SHP77 (cell line): ENCODE measurements at regions not wholly inside any gene's neighbourhood (a gene's known extent, or its start where the extent isn't known, plus 50 kb on each side); places are given as distances from the start of the nearest gene placed in this dataset.
A peak's percentile ranks its signal among the peaks of the same experiment; 100 is the strongest.

ENCODE experiments used
- DNase-seq, 2 experiments: peaks; one replicate each; lab custom pipeline; 2025; lab: John Stamatoyannopoulos, UW

DNA sequence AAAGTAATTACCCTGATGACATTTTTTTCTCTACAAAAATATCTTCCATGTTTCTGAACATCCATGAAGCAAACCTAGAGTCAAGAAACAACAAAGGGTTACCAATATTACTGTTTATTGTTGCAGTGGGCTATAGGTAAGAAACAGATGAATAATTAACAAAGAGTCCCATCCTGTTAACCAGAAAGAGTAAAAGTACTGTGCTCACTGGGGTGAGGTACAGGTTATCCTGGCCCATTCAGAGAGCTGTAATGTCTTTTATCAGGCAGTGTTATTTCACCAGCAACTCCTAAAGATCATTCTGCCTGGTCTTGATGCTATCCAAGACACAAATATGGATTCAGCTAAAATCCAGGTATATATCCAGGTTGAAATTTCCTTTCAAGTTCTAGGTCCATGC, 754.9 kb downstream of the SATB2 start:
- DNase-seq, result no peak

DNA sequence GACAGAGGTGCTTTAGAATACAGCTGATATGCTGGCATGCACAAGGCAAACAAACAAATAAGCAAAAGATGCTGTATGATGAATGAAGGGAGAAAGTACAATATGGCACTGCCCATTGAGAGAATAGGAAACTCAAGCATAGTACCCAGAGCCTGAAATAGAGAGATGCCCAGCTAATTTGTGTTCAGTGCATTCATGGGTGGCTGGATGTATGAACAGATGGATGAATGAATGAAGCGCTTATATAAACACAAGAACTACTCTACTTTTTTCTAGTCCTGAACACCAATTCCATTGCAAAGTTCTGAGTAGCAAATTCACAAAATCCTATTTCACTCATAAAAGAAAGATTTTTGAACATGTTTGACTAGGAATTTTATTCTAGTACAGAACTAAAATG, 756.3 kb downstream of the SATB2 start:
- DNase-seq, result no peak

DNA sequence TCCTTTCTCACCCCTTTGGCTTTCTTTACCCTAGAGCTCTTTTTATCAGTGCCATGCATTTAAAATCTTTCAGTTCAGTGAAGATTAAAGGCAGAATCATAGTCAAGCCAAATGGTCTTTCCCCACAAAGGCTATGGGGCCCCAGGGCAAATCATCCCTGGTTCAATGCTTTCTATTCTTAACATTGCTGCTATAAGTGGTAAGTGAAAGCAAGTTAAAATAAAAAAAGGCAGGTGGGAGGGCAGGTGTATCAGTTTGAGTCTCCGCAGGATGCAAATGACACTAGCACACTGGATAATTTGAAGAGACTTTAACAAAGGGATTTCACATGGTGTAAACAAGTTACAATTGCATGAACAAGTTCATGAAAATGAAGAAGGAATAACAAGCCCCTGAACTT, 757.4 kb downstream of the SATB2 start:
- DNase-seq, result no peak

DNA sequence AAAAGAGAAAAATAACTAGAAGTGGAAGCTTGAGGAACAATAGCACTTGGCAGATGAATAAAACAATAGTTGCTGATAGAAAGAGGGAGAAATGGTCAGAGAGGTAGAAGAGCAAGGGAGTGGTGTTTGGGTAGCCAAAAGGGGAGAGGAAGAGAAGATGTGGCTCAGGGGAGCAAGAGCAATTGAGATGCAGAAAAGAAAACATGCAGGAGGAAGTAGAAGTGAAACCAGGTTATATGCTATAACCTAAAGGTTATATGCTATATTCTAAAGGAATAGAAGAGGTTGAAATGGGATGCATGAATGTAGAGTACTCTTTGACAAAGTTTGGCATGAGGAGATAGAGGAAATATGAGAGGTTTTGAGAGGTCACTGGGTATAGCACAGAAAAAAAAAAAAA, 759.5 kb downstream of the SATB2 start:
- no peak for DNase-seq

DNA sequence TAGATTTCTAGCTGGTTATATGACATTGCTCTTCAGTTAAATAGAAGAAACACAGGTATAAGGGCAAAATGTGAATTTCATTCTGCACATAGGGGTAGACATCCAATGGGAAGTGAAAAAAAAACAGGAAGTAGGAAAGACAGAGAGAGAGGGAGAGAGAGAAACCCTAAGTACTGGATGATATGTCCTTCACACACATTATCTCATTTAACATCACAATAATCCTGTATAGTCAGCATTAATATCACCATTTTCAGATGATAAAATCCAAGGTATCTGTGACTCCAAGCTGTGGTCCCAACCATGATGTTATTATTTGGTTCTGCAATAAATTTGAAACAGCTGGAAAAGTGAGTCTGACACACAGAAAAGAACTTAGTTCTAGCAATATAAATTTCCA, 759.9 kb downstream of the SATB2 start:
- no peak for DNase-seq

DNA sequence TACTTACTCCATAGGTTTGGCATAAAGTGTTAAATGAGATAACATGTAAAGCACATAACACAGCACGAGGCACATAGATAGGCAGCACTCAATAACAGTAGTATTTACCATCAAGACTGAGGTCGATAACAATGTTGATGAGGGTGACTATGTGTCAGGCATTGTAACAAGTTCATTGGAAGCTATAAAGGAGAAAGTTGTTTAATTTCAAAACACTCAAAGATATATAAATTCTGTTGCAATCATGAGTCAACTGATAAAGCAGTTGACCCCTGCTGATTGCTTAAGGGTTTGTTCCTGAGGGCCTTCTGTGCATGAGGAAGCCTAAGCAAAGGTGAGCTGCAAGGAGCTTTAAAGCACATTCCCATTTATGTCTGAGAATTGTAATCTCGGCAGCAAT, 760.5 kb downstream of the SATB2 start:
- DNase-seq, result no peak

DNA sequence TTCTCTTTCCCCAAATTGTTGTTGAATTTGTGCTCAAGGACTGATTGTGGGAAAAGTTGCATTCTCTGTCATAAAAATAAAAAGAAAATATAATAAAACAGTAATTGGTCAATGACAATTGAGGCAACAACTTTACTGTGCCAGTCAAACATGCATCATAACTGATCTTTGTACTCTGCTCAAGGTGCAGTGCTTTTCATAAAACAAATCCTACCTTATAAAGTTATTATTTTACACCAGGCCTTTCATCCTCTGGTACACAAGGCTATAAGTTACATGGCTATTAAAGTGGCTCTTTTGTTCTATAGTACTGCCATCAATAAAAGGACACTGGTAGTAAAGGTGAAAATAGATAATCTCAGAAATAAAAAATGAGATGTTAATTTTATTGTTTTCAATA, 761.9 kb downstream of the SATB2 start:
- no peak for DNase-seq

DNA sequence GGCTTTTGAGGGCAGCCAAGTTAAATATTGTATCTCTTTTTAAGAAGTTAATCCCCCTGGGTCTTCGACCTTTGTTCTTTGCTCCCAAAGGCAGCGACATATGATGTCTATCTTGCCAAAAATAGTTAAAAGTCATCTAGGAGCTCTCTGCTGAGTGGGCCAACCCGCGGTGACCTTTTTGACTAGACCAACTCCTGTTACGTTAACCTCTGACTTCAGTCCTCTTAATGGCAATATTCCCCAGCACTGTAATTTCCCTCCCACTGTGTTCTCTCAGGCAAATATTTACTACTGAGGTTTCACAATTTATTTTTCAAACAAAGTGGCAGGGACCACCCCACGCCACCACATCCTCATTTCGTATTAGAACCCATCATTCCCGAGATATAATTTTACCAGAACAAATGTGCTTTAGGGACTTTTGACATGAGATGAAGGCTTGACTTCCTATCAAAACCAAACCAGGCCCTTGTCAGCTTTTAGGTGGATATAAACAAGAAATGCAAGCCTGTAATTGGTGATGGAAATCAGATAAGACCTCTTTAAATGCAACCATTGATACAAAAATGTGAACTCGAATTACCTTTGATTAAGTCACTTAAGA, 764.7 kb downstream of the SATB2 start:
- DNase-seq, result no peak

DNA sequence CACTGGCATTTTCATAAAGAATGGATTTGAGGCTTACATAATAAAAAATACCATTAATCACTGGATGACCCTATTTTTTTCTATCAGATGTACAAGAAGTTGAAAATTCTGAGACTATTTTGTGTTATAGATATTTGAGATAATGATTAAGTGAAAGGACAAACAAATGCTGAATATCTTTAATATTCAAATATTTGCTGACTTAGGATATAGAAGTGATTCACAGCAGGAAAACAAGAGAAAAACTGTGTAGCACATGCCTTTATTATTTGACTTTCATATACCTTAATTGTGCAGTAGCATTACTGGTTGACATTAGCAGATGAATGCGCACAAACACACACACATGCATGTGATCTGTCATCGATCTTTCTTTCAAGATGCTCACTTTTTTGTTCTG, 766.5 kb downstream of the SATB2 start:
- no peak for DNase-seq

DNA sequence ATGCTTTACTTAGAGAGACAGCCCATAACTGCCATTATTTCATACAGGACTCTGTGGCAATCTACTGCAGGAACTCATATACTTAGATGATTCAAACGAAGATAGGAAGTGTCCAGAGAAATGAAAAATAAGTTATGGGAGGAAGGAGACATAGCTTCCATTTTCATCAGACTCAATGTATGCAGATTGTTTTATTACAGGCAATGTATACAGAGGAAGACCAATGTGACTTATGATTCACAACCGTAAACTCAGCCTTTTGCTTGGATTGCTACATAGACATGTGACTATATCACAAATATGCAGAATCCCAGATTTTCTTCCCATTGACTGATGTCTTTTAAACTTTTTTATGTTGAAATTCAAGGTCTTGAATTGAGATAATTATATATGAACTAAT, 793.4 kb downstream of the SATB2 start:
- DNase-seq, result no peak

DNA sequence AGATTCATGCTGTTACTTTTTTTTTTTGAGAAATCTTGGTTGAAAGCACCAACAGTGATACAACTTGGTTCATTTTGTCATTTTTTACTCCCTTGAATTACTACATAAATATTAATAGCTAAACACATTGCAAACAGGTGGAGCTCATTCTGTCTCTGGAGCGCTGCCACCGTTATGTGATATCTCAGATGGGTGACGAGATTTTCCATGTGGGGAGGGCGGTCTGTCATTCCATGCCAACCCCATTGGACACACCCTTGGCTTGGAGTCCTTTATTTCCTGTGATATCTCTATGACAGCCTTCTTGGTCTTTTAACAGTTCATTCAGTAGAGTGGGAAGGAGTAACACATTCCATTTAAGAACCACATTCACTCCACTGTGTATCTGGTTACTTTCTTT, 794.8 kb downstream of the SATB2 start:
- no peak for DNase-seq

DNA sequence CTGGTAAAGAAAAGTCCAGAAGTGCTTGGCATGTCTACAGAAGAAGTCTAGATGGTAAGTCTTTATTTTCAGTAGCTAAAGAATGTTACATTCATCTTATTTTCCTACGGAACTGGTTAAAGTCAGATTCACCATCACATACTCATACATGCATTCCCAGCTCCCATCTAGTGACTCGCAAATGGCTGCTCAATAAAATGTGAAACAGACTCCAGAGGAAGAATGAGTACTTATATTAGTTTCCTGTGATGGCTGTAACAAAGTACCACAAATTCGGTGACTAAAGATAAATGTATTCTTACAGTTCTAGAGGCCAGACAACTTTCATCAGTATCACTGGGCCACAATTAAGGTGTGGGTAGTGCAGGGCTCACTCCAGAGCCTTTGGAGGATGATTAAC, 797.2 kb downstream of the SATB2 start:
- DNase-seq, result no peak

DNA sequence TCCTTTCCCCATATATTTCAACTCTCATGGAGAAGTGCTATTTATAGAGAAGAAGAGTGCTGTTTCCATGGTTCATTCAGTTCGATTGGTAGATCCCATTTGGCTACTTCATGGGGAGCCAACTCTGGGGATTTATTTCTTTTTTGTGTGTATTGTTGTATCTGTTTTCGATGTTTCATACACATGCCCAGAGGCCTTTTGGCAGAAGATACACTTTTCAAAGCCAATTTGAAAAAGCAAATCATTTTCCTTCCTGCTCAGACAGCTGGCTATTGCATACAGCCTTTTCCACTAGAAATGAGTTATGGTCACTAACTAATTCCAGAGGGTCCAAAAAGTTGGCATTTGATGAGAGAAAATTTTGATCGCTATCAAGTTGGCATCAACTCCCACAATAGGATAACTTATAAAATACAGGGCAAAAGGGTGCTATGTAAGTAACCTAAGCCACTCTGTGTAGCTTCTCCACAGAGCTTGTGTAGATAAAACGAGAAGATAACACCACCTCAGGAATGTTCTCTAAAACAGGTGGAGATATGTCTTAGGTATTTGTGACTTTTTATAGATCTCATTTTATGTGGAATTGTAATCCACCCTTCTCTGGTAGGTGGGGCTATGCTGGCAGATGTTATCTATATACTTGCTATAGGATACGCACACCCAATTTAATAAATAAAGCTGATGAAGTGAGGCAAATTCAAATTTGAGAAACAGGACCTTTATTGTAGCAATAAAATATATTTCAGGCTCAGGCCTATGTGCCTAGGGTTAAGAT, 798.5 kb downstream of the SATB2 start:
- no peak for DNase-seq

DNA sequence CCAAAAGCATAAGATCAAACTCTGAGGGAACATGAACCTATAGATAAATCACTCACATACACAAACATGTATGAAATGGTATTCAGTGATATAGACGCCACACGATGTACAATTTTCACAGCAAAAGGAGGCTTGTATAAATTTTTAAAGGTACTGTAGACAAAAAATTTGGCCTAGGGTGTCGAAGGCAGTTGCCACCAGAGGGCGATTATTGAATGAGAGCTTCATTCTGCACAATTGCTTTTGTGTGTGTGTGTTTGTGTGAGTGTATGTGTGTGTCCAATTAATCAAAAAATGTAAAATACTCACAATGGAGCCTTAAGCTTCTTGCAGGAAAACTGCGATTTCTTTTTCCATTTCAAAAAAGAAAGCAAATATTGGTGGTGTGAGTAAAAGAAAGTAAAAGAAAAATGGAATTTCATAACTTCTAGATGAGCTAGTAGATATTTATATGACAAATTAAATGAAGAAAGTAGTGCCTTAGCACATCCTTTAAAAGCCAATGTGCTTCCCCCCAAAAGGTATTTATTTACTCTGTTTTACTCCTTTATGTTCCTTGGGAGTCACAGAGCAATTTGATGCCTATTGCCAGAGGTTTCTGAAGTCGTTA, 800.1 kb downstream of the SATB2 start:
- DNase-seq, result peak in 1 of 2 experiments; percentile 27

DNA sequence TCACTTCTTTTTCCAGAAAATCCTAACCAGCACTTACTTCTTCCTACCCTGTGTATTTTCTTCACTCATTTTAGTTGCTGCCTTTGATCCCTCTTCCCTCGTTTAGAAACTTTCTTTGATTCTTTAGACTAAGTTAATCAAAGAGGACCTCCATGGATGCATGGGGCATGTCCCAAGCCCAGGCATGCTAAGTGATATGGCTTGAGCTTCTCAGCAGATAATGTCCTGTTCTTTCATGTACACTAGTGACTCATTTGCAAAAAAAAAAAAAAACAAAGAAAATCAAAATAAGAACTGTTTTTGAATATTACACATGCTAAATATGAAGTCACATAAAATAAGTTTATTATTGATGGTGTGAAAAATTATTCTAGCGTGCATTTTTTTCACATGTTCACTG, 800.9 kb downstream of the SATB2 start:
- DNase-seq, result no peak

DNA sequence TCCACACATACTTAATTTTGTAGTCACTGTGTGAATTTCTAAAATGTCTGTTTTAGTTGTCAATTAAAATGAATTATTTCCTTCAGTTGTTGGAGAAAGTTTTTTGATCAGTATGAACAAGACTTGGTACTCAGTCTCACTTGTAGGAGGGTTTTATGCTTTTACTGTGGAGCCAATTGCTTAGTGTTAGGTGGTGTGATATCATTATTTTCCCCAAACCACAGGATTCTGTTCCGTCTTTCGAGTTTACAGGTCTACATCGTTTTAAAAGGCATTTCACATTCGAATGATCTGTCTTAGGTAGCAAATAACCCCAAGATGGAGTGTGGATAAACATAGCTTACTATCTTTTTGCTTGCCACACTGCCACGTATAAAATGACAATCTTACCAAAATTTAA, 803.1 kb downstream of the SATB2 start:
- no peak for DNase-seq

DNA sequence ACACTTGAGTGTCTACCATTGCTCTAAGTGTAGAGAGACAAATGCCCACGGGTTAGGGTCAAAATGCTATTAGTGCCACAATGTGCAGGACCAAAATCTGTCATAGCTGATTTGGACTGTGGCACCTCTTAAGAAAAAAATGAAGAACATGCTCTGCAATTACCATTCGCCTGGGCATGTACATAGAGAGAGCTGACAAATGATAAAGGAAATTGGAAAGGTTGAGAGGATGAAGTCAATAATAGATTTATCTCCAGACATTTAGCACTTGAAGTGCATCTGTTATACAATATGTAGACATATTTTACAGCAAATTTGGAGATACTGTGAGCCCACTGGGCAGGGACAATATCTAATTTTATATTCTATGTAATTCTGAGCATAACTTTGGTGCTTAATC, 804.4 kb downstream of the SATB2 start:
- no peak for DNase-seq

DNA sequence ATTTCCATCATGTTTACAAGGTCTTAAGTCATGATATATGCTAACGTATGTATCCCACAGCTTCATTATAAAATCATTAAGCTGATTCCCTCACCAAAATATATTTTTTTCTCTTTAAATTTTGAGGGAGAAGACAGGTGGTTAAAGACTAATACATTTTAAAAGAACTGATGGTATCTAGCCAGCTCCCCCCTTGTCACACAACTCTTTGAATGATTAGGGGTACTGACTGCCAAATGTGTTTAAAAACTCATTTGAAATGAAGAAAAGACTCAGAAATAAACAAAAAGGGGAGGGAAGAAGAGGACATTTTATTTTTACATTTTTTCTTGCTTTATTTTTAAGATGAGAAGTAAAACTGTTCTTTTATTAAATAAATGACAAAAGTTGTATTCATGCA, 805.3 kb downstream of the SATB2 start:
- DNase-seq, result no peak

DNA sequence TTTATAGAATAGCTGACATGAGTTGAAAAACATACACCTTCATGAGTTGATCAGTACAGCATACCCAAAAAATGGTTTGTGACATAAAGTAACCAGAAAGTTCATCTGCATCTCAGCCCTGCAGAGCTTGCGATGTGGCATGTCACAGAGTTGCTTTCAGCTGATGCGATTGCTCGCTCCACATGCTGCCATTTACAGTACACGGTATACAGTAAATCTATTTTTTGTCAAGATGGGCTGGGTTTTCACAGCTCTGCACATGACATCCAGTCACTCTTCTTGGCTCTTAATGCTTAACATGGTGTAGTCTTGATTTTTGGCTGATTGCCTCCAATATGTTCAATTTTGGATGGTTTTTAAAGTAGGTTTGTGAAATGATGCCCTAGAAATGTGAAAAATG, 811.9 kb downstream of the SATB2 start:
- no peak for DNase-seq

DNA sequence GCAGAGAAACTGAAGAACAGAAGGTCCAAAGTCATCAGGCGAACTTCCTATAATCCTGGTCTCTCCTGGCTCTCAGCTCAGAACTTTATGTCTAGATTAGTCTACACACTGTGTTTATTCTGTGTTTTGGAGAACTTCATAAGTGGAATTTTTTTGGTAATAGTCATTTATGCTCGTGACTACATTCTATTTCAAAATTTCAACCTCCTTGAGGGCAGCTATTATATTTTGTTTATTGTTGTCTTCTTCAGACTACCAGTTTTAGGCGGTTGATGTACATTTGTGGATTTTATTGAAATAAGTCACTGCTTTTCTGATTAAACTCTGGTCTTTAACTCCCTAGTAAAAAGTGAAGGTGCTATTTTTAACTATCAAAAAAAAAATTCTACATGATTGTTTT, 816.6 kb downstream of the SATB2 start:
- DNase-seq, result no peak

DNA sequence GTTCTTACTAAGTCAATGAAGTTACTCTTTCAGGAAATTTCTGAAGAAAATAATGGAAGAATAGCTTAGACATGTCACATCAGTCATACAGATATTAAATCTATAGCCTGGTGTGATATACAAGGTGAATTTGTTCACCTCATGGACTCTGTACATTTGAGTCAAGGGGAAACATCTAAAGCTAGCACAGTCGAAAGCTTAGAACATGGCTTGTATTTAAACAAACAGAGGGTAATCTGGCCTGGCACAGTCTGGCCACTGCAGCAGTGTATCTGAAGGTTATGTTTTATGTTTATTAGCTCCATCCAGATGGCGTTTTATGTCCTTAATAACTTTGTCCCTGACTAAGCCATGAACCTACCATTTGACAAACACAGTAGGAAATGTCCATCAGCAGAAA, 817.3 kb downstream of the SATB2 start:
- DNase-seq, result no peak

DNA sequence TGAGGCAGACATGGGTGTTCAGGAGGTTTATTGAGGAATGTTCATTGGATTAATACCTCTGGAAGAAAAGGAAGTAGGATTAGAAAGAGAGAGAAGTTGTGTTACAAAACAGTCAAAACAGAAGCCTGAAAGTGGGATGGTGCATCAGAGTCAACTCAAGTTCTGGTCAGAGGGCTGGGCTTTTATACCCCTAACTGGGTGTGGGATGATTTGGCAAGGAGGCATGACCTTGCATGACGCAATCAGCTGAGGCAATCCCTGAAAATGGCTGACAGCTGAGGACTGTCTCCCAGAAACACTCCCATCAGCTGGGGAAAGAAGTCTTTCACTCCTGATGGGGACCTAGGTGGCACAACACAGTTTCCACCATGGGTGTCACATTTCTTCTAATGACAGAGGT, 818.2 kb downstream of the SATB2 start:
- DNase-seq, result no peak

DNA sequence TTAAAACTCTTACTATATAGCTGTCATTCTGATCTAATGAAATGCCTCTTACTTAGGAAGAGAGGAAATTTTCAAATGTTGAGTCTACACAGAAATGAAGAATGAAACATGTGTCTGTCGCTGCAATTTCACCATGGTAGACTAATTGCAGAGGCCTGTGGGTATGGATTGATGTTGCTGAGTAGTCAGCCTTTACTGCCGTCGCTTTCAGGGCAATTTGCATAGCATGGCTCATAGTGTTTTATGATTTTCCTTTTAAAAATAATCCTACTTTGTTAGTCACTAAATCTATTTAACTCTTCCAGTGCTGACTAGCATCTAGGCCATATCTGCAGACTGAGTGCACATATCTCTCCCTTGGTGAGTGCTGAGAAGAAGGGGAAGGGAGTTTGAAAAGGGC, 819.2 kb downstream of the SATB2 start:
- DNase-seq, result no peak

DNA sequence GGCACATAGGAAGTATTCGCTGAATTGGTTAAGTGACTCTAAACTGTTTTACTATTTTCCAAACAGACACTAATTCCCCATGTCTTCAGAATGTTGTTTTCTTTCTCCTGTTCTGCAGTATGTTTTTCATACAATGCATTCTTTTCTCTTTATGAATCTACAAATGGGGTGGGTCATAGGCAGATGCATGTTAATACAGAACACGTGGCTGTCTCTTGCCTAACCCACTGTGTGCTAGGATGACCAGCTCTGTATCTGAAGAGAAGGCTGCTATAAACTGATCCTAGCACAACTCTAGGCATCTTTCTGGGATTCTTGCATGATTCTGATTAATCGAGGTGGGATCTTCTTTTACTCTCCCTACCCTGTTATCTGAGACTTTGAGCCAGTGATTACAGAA, 826.0 kb downstream of the PLCL1 start:
- DNase-seq, result no peak
